Coronary artery (tissue), 2 donors: ENCODE measurements at regions not wholly inside any gene's neighbourhood (a gene's known extent, or its start where the extent isn't known, plus 50 kb on each side); places are given as distances from the start of the nearest gene placed in this dataset.

ENCODE experiments used
- DNase-seq: peaks from one replicate; pipeline ENCODE4 v3.0.0-alpha.2; 2017; ENCODE audit warnings: low spot score
- H3K27ac ChIP-seq, 2 donors: fragments of 200-600 bp; sonication (generic); one replicate each; pipeline ENCODE4 v1.5.1; 2016 to 2019
- H3K4me3 ChIP-seq: fragments of 200-600 bp; sonication (generic); 2 replicates; pipeline ENCODE4 v1.5.1; 2016; ENCODE audit warnings: mild to moderate bottlenecking, moderate library complexity
- CTCF ChIP-seq: fragments of 200-600 bp; sonication (generic); IDR thresholded peaks from one replicate; pipeline ENCODE4 v1.5.1; 2019; ENCODE audit warnings: antibody characterized with exemption

GRCh38 chr15:36335659-36336058, 243.8 kb upstream of the CDIN1 start:
- no peak for TF ChIP-seq CTCF
- no peak for DNase-seq

DNA sequence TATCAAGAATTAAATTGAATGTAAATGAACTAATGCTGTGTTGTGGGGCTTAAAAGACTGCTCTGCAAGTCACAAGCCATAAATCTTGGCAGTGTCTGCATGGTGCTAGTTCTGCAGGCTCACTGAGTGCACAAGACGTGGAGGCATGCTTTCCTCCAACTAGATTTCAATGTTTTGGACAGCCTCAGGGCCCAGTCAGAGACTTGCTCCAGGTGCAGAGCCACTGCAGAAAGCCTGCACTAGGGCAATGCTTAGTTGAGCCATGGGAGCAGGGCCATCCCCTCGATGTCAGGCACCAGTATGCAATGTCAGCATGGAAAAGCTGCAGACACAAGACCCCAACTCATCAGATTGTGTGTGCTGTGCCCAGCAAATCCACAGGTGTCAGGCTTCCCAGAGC, 234.5 kb upstream of the CDIN1 start:
- no peak overlapping the region for H3K4me3 ChIP-seq
- DNase-seq = no peak
- no peak for TF ChIP-seq CTCF
- H3K27ac ChIP-seq = no peak overlapping the region

More at GRCh38 chr15:36335659-36336058, 243.8 kb upstream of the CDIN1 start:
- Histone ChIP-seq H3K4me3 (no peak overlapping the region), H3K27ac (no peak overlapping the region)

- Histone ChIP-seq H3K4me3 (no peak overlapping the region), H3K27ac (no peak overlapping the region)
- no peak for DNase-seq
- no peak for TF ChIP-seq CTCF
Measured at GRCh38 chr15:36347272-36347858, 232.1 kb upstream of the CDIN1 start.

- H3K4me3 ChIP-seq = peak overlapping the region; percentile 46
- no peak for DNase-seq
- peak overlapping the region; percentile 79 to 84 for H3K27ac ChIP-seq
- TF ChIP-seq CTCF = no peak
Measured at GRCh38 chr15:36356466-36356865, 223.0 kb upstream of the CDIN1 start.

GRCh38 chr15:36356978-36357601, 222.3 kb upstream of the CDIN1 start:
- TF ChIP-seq CTCF = no peak
- Histone ChIP-seq H3K27ac (peak overlapping the region; percentile 79 to 84), H3K4me3 (peak overlapping the region; percentile 46)
- no peak for DNase-seq

DNA sequence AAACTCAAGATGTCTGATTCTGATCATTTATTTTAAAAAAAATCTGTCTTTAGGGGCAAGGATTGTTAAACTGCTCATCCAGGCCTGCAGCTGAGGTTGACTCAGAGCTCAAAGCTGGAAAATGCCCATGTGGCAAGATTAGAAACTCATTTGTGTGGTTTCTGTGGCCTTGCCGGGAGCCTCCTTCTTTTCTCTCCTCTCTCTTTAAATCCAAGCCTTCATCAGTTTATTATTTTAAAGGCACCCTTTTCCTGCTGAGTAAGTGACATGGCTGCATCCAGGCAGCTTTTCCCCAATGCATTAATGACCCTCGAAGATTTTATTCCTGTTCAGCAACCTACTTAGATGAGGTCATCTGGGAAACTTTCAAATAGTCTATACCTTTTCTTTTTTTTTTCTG, 221.3 kb upstream of the CDIN1 start:
- peak overlapping the region; percentile 79 to 84 for H3K27ac ChIP-seq
- no peak for DNase-seq
- no peak for TF ChIP-seq CTCF

DNA sequence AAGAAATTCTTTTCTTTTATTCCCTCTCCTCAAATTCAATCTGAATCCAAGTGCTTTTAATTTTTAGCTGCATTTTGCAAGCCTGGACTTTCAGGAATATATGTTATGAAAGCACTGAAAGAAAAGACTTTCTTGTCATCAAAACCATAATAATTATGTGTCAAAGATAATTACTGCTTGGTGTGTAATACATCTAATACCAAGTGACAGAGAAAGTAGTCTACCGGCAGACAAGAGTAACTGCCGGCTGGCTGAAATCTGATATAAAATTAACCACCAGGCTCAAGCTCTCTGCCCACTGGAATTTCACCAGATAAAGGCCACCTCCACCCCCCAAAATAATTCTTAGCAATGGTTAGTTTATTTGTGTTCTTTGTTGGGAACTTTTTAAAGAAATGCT, 220.9 kb upstream of the CDIN1 start:
- TF ChIP-seq CTCF = no peak
- no peak for DNase-seq
- Histone ChIP-seq H3K4me3 (no peak overlapping the region), H3K27ac (no peak overlapping the region)

More for the DNA sequence above, 221.3 kb upstream of the CDIN1 start:
- H3K4me3 ChIP-seq = no peak overlapping the region
